ENCODE measurements at regions not wholly inside any gene's neighbourhood (a gene's known extent, or its start where the extent isn't known, plus 50 kb on each side); places are given as distances from the start of the nearest gene placed in this dataset.

GRCh38 chr2:18083806-18084205 is 205.3 kb downstream of the KCNS3 start:
- Histone ChIP-seq H3K4me1 (ENCODE audit: insufficient read depth) (no peaks in the 10 kb centered on the region), H3K27ac (no peak overlapping the region), H3K27me3 (no peaks in the 10 kb centered on the region), H3K4me3 (no peak overlapping the region), H3K36me3 (no peaks in the 10 kb centered on the region), H3K9me3 (no peaks in the 10 kb centered on the region)
- TF ChIP-seq EP300 (IDR thresholded peaks at IDR 0.05) (no peak), CTCF (IDR thresholded peaks at IDR 0.05) (no peak), POLR2A (IDR thresholded peaks at IDR 0.05) (no peak)
- 72 to 91% (median 83%) methylated on average over 3 of the region's 3 CpGs for WGBS, 3 donors
- intact Hi-C loops (cut with DNase I), result loop anchor here in 1 of 4 donors (10.0 kb wide), 1 partner anchor 599 kb away; no protein-coding TSS in a partner anchor
- no peak for DNase-seq

- intact Hi-C loops (cut with DNase I), result no loop called here
- no peaks in the 10 kb centered on the region for H3K4me1 ChIP-seq (ENCODE audit: insufficient read depth)
- DNase-seq, result no peak
- 36 to 57% (median 40%) methylated on average over 2 of the region's 2 CpGs for WGBS, 3 donors
- no peaks in the 10 kb centered on the region for H3K27me3 ChIP-seq
- TF ChIP-seq CTCF (IDR thresholded peaks at IDR 0.05), result no peak
- TF ChIP-seq POLR2A (IDR thresholded peaks at IDR 0.05), result no peak
- no peak for TF ChIP-seq EP300 (IDR thresholded peaks at IDR 0.05)
- no peak overlapping the region for H3K27ac ChIP-seq
- H3K4me3 ChIP-seq, result no peak overlapping the region
- H3K36me3 ChIP-seq, result no peaks in the 10 kb centered on the region
- no peaks in the 10 kb centered on the region for H3K9me3 ChIP-seq
Observed at GRCh38 chr2:18078216-18078615, 199.7 kb downstream of the KCNS3 start.

GRCh38 chr2:18077704-18078103 is 199.2 kb downstream of the KCNS3 start:
- TF ChIP-seq POLR2A (IDR thresholded peaks at IDR 0.05) (no peak), EP300 (IDR thresholded peaks at IDR 0.05) (no peak), CTCF (IDR thresholded peaks at IDR 0.05) (no peak)
- 84 to 91% (median 86%) methylated on average over 1 of the region's 1 CpG for WGBS, 3 donors
- Histone ChIP-seq H3K36me3 (no peaks in the 10 kb centered on the region), H3K9me3 (no peaks in the 10 kb centered on the region), H3K27ac (no peak overlapping the region), H3K4me3 (no peak overlapping the region), H3K4me1 (ENCODE audit: insufficient read depth) (no peaks in the 10 kb centered on the region), H3K27me3 (no peaks in the 10 kb centered on the region)
- intact Hi-C loops (cut with DNase I), result no loop called here
- no peak for DNase-seq

GRCh38 chr2:18077231-18077630 is 198.8 kb downstream of the KCNS3 start:
- Histone ChIP-seq H3K4me3 (no peak overlapping the region), H3K9me3 (no peaks in the 10 kb centered on the region), H3K36me3 (no peaks in the 10 kb centered on the region), H3K27me3 (no peaks in the 10 kb centered on the region), H3K4me1 (ENCODE audit: insufficient read depth) (no peaks in the 10 kb centered on the region), H3K27ac (no peak overlapping the region)
- no peak for TF ChIP-seq POLR2A (IDR thresholded peaks at IDR 0.05)
- TF ChIP-seq CTCF (IDR thresholded peaks at IDR 0.05), result no peak
- TF ChIP-seq EP300 (IDR thresholded peaks at IDR 0.05), result no peak
- WGBS, 3 donors, result 11 to 31% (median 19%) methylated on average over 1 of the region's 1 CpG
- intact Hi-C loops (cut with DNase I), result no loop called here
- no peak for DNase-seq

- no peaks in the 10 kb centered on the region for H3K36me3 ChIP-seq
- intact Hi-C loops (cut with DNase I), result no loop called here
- no peak overlapping the region for H3K4me3 ChIP-seq
- 89 to 94% (median 94%) methylated on average over 5 of the region's 5 CpGs for WGBS, 3 donors
- no peaks in the 10 kb centered on the region for H3K27me3 ChIP-seq
- H3K27ac ChIP-seq, result no peak overlapping the region
- H3K4me1 ChIP-seq (ENCODE audit: insufficient read depth), result no peaks in the 10 kb centered on the region
- no peaks in the 10 kb centered on the region for H3K9me3 ChIP-seq
- no peak for DNase-seq
- TF ChIP-seq POLR2A (IDR thresholded peaks at IDR 0.05) (no peak), CTCF (IDR thresholded peaks at IDR 0.05) (no peak), EP300 (IDR thresholded peaks at IDR 0.05) (no peak)
Observed at GRCh38 chr2:18074476-18074875, 196.0 kb downstream of the KCNS3 start.

All from ovary (tissue), 7 donors.